GM12878 (cell line): ENCODE measurements at regions not wholly inside any gene's neighbourhood (a gene's known extent, or its start where the extent isn't known, plus 50 kb on each side); places are given as distances from the start of the nearest gene placed in this dataset.

Experiments used
- ATAC-seq: fragments of 200-7000 bp; cut with Tn5 transposase; 3 replicates; pipeline ENCODE4 v1.9.1; 2020; ENCODE audit warnings: mild to moderate bottlenecking, moderate library complexity
- BruUV-seq: library from RNA; stranded (reverse); fragments of 400-500 nt; replicated peaks from 2 replicates; lab custom pipeline; 2021; lab: Mats Ljungman, UMichigan
- CTCF ChIA-PET: fragments of 300-600 bp; sonication (Branson Sonifier 250); formaldehyde crosslinking; extraction: SDS; loops from one replicate; lab custom pipeline; 2021; ENCODE audit warnings: inconsistent platforms; lab: Yijun Ruan, JAX
- POLR2A ChIA-PET: fragments of 350-600 bp; formaldehyde crosslinking; extraction: SDS; loops from one replicate; lab custom pipeline; 2021; ENCODE audit warnings: inconsistent platforms; lab: Charles Lee
- RAD21 ChIA-PET: fragments of 300-600 bp; sonication (Branson Sonifier 250); formaldehyde crosslinking; loops from one replicate; lab custom pipeline; 2023; ENCODE audit warnings: antibody characterized with exemption; ENCODE audit not compliant: unreplicated experiment; lab: Charles Lee
- SMC1A ChIA-PET: fragments of 300-600 bp; sonication (Branson Sonifier 250); formaldehyde crosslinking; loops from one replicate; lab custom pipeline; 2023; ENCODE audit not compliant: unreplicated experiment, uncharacterized antibody; lab: Charles Lee
- DNase-seq: peaks from one replicate; pipeline ENCODE4 v3.0.0-alpha.2; 2011; ENCODE audit warnings: low read depth, low spot score
- FAIRE-seq: peaks from 3 replicates; lab custom pipeline; 2011; peaks lifted over from hg19 to GRCh38; lab: Jason Lieb, UNC
- H2AFZ ChIP-seq: 2 replicates; pipeline ENCODE4 v1.6.0; 2011; ENCODE audit warnings: low read depth, low read length, control low read depth; ENCODE audit not compliant: control insufficient read depth
- H3K27ac ChIP-seq: 2 replicates; pipeline ENCODE4 v1.5.1; 2011; ENCODE audit warnings: control low read depth; ENCODE audit not compliant: control insufficient read depth, insufficient read depth
- H3K27me3 ChIP-seq, 2 experiments: replicated peaks in 1 of 2; 2 replicates each; pipeline versions ENCODE4 v1.6.0 to v1.6.1; 2011; ENCODE audit warnings: low read length in 1 of 2; ENCODE audit not compliant: control insufficient read depth in 2 of 2, insufficient read depth in 2 of 2
- H3K36me3 ChIP-seq, 2 experiments: 2 replicates each; pipeline ENCODE4 v1.5.1; 2011; ENCODE audit warnings: low read length in 1 of 2; ENCODE audit not compliant: control insufficient read depth in 2 of 2, insufficient read depth in 2 of 2
- H3K4me1 ChIP-seq: 2 replicates; pipeline ENCODE4 v1.6.1; 2011; ENCODE audit warnings: mild to moderate bottlenecking, low read length, moderate library complexity, mixed read lengths; ENCODE audit not compliant: control insufficient read depth, insufficient read depth
- H3K4me2 ChIP-seq: 2 replicates; pipeline ENCODE4 v1.6.0; 2011; ENCODE audit warnings: control low read depth; ENCODE audit not compliant: control insufficient read depth, insufficient read depth
- H3K4me3 ChIP-seq: fragments of 200-600 bp; sonication (generic); 2 replicates; pipeline ENCODE4 v1.5.1; 2016
- H3K79me2 ChIP-seq: 2 replicates; pipeline ENCODE4 v1.6.0; 2011; ENCODE audit warnings: low read length; ENCODE audit not compliant: control insufficient read depth, insufficient read depth
- H3K9ac ChIP-seq: 2 replicates; pipeline ENCODE4 v1.8.0; 2011; ENCODE audit warnings: low read length, control low read depth, mixed read lengths; ENCODE audit not compliant: control insufficient read depth, insufficient read depth
- H3K9me3 ChIP-seq: replicated peaks from 3 replicates; pipeline ENCODE4 v1.5.1; 2011; ENCODE audit warnings: mild to moderate bottlenecking, low read length; ENCODE audit not compliant: control insufficient read depth, insufficient read depth
- H4K20me1 ChIP-seq: 2 replicates; pipeline ENCODE4 v1.6.0; 2011; ENCODE audit not compliant: control insufficient read depth, insufficient read depth
- ATF2 ChIP-seq: IDR thresholded peaks from 2 replicates; pipeline ENCODE4 v1.6.1; 2012; ENCODE audit warnings: low read length, inconsistent platforms
- FOXM1 ChIP-seq: IDR thresholded peaks from 2 replicates; pipeline ENCODE4 v1.6.1; 2012; ENCODE audit warnings: low read depth, mild to moderate bottlenecking, inconsistent platforms, low read length, moderate library complexity
- IRF4 ChIP-seq: IDR thresholded peaks from 2 replicates; pipeline ENCODE4 v1.6.1; 2011; ENCODE audit warnings: low read depth, low read length
- JUND ChIP-seq: IDR thresholded peaks from 2 replicates; pipeline ENCODE4 v1.6.1; 2012; ENCODE audit warnings: low read depth, mild to moderate bottlenecking, low read length, improper control_type of control experiment, moderate library complexity
- LARP7 ChIP-seq: fragments of 450-650 bp; IDR thresholded peaks from 2 replicates; pipeline ENCODE4 v1.6.1; 2017; ENCODE audit warnings: mild to moderate bottlenecking
- MXI1 ChIP-seq: fragments of 150-350 bp; IDR thresholded peaks from 2 replicates; pipeline ENCODE4 v1.6.1; 2011; ENCODE audit warnings: low read depth, mild to moderate bottlenecking, inconsistent platforms, low read length, improper control_type of control experiment
- NBN ChIP-seq: fragments of 450-650 bp; IDR thresholded peaks from 2 replicates; pipeline ENCODE4 v1.6.1; 2016
- NKRF ChIP-seq: fragments of 450-650 bp; conservative IDR thresholded peaks from 2 replicates; pipeline ENCODE4 v1.6.1; 2017; ENCODE audit warnings: mild to moderate bottlenecking, moderate library complexity
- NRF1 ChIP-seq: conservative IDR thresholded peaks from 2 replicates; pipeline ENCODE4 v1.6.1; 2011; ENCODE audit warnings: mild to moderate bottlenecking, low read depth, low read length, improper control_type of control experiment
- RELA ChIP-seq: fragments of 450-650 bp; IDR thresholded peaks from 2 replicates; pipeline ENCODE4 v1.8.0; 2014; ENCODE audit warnings: borderline replicate concordance; ENCODE audit not compliant: partially characterized antibody
- SMAD1 ChIP-seq: fragments of 450-650 bp; IDR thresholded peaks from 2 replicates; pipeline ENCODE4 v1.6.1; 2018; ENCODE audit warnings: mild to moderate bottlenecking, low read depth; ENCODE audit not compliant: partially characterized antibody
- STAT3 ChIP-seq: IDR thresholded peaks from 2 replicates; pipeline ENCODE4 v1.6.1; 2011; ENCODE audit warnings: low read depth, low read length, improper control_type of control experiment
- SUZ12 ChIP-seq: fragments of 200-600 bp; sonication (generic); IDR thresholded peaks from one replicate; pipeline ENCODE4 v1.6.1; 2018; ENCODE audit warnings: antibody characterized with exemption, mild to moderate bottlenecking; ENCODE audit not compliant: unreplicated experiment
- TAF1 ChIP-seq: IDR thresholded peaks from 2 replicates; pipeline ENCODE4 v1.6.1; 2011; ENCODE audit warnings: mild to moderate bottlenecking, low read depth, low read length, borderline replicate concordance
- TBL1XR1 ChIP-seq: IDR thresholded peaks from 2 replicates; pipeline ENCODE4 v1.6.1; 2012; ENCODE audit warnings: low read depth, low read length, improper control_type of control experiment
- TCF7 ChIP-seq: IDR thresholded peaks from 2 replicates; pipeline ENCODE4 v1.6.1; 2014; ENCODE audit warnings: antibody characterized with exemption, borderline replicate concordance
- USF1 ChIP-seq: IDR thresholded peaks from 2 replicates; pipeline ENCODE4 v1.6.1; 2011; ENCODE audit warnings: borderline replicate concordance, low read depth, mild to moderate bottlenecking, moderate library complexity, mixed read lengths, low read length; ENCODE audit not compliant: insufficient read depth; ENCODE audit errors: extremely low read length
- whole genome bisulfite sequencing: methylation state at CpG from one replicate; pipeline ENCODE4 v1.1.6; 2016; ENCODE audit warnings: low lambda C conversion rate; ENCODE audit not compliant: insufficient replicate concordance, insufficient coverage; ENCODE audit errors: missing lambda C conversion rate; 5-methylcytosine and 5-hydroxymethylcytosine counted together
- in situ Hi-C: fragments of 300-500 bp; cut with MboI; formaldehyde crosslinking; loops from 9 replicates; pipeline ENCODE4 v1.14.3; 2018; ENCODE audit warnings: mixed read lengths
- intact Hi-C: fragments of 100-400 bp; cut with micrococcal nuclease; formaldehyde crosslinking; loops from one replicate; pipeline ENCODE4 v1.14.2; 2022; ENCODE audit not compliant: unreplicated experiment

GRCh38 chr1:228902781-228903433 lies 167.6 kb downstream of the RHOU start (continued):
- TF ChIP-seq NKRF (no peak), USF1 (no peak)

GRCh38 chr1:228903434-228904071 lies 168.3 kb downstream of the RHOU start:
- Histone ChIP-seq H3K36me3 (no peaks in the 10 kb centered on the region), H3K9me3 (no peaks in the 10 kb centered on the region), H3K4me2 (no peak overlapping the region), H4K20me1 (no peaks in the 10 kb centered on the region), H3K79me2 (no peaks in the 10 kb centered on the region), H2AFZ (no peak overlapping the region), H3K27me3 (no peaks in the 10 kb centered on the region; a peak in 2 of 4 replicates), H3K9ac (no peak overlapping the region), H3K4me3 (no peak overlapping the region), H3K4me1 (no peaks in the 10 kb centered on the region), H3K27ac (no peak overlapping the region)
- FAIRE-seq = no peak
- in situ Hi-C loops = no loop called here
- RAD21 ChIA-PET = no interaction called here
- intact Hi-C loops = no loop called here
- DNase-seq = no peak
- no TSS peak for BruUV-seq
- CTCF ChIA-PET = no interaction called here
- ATAC-seq = no peak
- POLR2A ChIA-PET = no interaction called here
- WGBS = 45% methylated on average over 9 of the region's 9 CpGs
- SMC1A ChIA-PET = interaction anchor here (0.8 kb wide), 1 partner anchor 39 kb away, joined by 3 read pairs; no protein-coding TSS in a partner anchor
- no peak for TF ChIP-seq LARP7
- no peak for TF ChIP-seq STAT3
- no peak for TF ChIP-seq MXI1
- TF ChIP-seq RELA = no peak
- no peak for TF ChIP-seq TCF7
- no peak for TF ChIP-seq JUND
- no peak for TF ChIP-seq IRF4
- no peak for TF ChIP-seq FOXM1
- no peak for TF ChIP-seq TAF1
- TF ChIP-seq SUZ12 = no peak
- TF ChIP-seq NBN = no peak
- TF ChIP-seq NRF1 = no peak
- TF ChIP-seq TBL1XR1 = no peak
- no peak for TF ChIP-seq ATF2
- no peak for TF ChIP-seq SMAD1
